Epithelial cell of esophagus (primary cell): ENCODE measurements at regions not wholly inside any gene's neighbourhood (a gene's known extent, or its start where the extent isn't known, plus 50 kb on each side); places are given as distances from the start of the nearest gene placed in this dataset.

ENCODE experiments used
- DNase-seq: peaks from one replicate; pipeline ENCODE4 v3.0.0; 2010; ENCODE audit warnings: low read depth
- H3K4me3 ChIP-seq: 2 replicates; pipeline ENCODE4 v1.5.1; 2011; ENCODE audit warnings: mild to moderate bottlenecking, low read length, control low read depth
- TF ChIP-seq, protein P1 (sequence below): IDR thresholded peaks from 2 replicates; pipeline ENCODE4 v1.5.1; 2011; ENCODE audit warnings: low read depth, mild to moderate bottlenecking, low read length, control low read depth, inconsistent platforms; ENCODE audit not compliant: insufficient read depth; ENCODE audit errors: missing control alignments

DNA sequence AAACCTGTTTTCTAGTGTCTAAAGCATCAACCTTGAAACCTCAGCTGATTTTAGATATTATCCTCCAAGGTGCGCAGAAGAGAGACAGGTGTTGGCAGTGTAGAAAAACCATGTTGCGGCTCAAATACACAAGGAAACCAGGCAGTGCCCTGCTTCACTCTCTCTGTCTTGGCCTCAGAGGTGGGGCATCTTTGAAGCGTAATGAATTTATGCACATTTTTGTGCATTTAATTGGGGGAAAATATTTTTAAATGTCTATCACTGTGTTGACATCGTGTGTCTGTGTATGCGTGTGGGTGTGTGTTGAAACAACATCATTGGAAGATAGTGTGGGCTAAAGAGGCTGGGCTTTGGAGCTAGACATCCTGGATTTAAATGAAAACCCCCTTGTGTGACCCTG lies 334.0 kb upstream of the CHD6 start:
- DNase-seq: no peak
- no peak overlapping the region for H3K4me3 ChIP-seq
- TF ChIP-seq, protein P1, sequence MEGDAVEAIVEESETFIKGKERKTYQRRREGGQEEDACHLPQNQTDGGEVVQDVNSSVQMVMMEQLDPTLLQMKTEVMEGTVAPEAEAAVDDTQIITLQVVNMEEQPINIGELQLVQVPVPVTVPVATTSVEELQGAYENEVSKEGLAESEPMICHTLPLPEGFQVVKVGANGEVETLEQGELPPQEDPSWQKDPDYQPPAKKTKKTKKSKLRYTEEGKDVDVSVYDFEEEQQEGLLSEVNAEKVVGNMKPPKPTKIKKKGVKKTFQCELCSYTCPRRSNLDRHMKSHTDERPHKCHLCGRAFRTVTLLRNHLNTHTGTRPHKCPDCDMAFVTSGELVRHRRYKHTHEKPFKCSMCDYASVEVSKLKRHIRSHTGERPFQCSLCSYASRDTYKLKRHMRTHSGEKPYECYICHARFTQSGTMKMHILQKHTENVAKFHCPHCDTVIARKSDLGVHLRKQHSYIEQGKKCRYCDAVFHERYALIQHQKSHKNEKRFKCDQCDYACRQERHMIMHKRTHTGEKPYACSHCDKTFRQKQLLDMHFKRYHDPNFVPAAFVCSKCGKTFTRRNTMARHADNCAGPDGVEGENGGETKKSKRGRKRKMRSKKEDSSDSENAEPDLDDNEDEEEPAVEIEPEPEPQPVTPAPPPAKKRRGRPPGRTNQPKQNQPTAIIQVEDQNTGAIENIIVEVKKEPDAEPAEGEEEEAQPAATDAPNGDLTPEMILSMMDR: no peak

- TF ChIP-seq, protein P1: no peak
- H3K4me3 ChIP-seq: no peak overlapping the region
- DNase-seq: no peak
These were observed 333.4 kb upstream of the CHD6 start for GRCh38 chr20:41951615-41952014.

DNA sequence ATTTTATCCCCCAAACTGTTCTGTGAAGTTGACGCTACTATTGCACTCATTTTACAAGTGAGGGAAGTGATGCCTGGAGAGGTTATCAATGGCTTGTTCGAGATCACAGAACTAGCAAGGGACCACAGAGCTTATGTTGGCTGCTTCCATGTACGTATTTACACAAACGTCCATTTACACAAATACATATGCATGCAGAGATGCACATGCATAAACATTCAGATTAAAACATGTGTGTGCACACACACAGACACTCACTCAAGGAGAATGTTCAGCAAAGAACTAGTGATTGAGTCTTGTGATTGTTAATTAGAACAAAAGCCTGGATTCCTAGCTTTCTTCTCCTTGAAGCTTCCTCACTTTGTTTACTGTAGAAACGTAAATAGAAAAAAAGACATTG lies 321.5 kb upstream of the CHD6 start:
- no peak for DNase-seq
- no peak overlapping the region for H3K4me3 ChIP-seq
- TF ChIP-seq, protein P1: no peak

GRCh38 chr20:41938353-41938752 lies 320.2 kb upstream of the CHD6 start:
- no peak for DNase-seq
- TF ChIP-seq, protein P1: no peak
- H3K4me3 ChIP-seq: no peak overlapping the region

- DNase-seq: no peak
- TF ChIP-seq, protein P1: no peak
- H3K4me3 ChIP-seq: no peak overlapping the region
These were observed 317.1 kb upstream of the CHD6 start for GRCh38 chr20:41935259-41935791.

DNA sequence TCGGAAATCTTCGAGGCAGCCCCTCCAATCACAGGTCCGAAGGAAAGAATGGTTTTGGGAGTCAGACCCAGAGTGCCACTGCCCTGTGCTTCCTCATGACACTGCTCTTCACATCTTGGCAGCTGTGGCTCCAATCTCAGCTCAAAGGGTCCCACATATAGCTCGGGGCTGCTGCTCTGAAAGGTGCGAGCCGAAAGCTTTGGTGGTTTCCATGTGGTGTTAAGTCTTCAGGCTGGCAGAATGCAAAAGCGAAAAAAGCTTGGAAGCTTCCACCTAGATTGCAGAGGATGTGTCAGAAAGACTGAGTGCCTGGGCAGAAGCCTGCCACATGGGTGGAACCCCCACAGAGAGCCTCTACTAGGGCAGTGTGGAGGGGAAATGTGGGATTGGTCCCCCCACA lies 314.3 kb upstream of the CHD6 start:
- H3K4me3 ChIP-seq: no peak overlapping the region
- no peak for DNase-seq

GRCh38 chr20:41927655-41928054 lies 309.5 kb upstream of the CHD6 start:
- no peak overlapping the region for H3K4me3 ChIP-seq
- peak; percentile 2 for DNase-seq
- TF ChIP-seq, protein P1: no peak

More for the DNA sequence above, 314.3 kb upstream of the CHD6 start:
- TF ChIP-seq, protein P1: no peak
